ENCODE measurements at regions not wholly inside any gene's neighbourhood (a gene's known extent, or its start where the extent isn't known, plus 50 kb on each side); places are given as distances from the start of the nearest gene placed in this dataset.

GRCh38 chr16:55261301-55261700, 62.7 kb upstream of the IRX6 start:
- no peaks in the 10 kb centered on the region for H3K4me1 ChIP-seq (ENCODE audit: insufficient read depth, low read length)
- ChIA-PET POLR2A (ENCODE audit: unreplicated experiment) (no interaction called here), CTCF (no interaction called here)
- H2AFZ ChIP-seq (ENCODE audit: low read length) = no peak overlapping the region
- no peak for ATAC-seq
- H3K27ac ChIP-seq (ENCODE audit: low read length) = no peak overlapping the region
- DNase-seq = no peak
- TF ChIP-seq EZH2phosphoT487 (IDR thresholded peaks at IDR 0.05; ENCODE audit: borderline replicate concordance, low read length) (no peak), EZH2 (IDR thresholded peaks at IDR 0.05; ENCODE audit: low read length, unreplicated experiment) (no peak), CTCF (conservative IDR thresholded peaks at IDR 0.05; ENCODE audit: low read depth, low read length) (no peak)
- H3K36me3 ChIP-seq (ENCODE audit: low read depth, low read length) = no peaks in the 10 kb centered on the region; the same call in 1 of the 2 replicates
- H3F3A ChIP-seq (ENCODE audit: low read length, unreplicated experiment) = no peaks in the 10 kb centered on the region
- no peak overlapping the region for H3K9ac ChIP-seq (ENCODE audit: low read length)
- H4K20me1 ChIP-seq (ENCODE audit: low read length) = no peaks in the 10 kb centered on the region
- no peaks in the 10 kb centered on the region for H3K27me3 ChIP-seq (ENCODE audit: low read length)
- intact Hi-C loops (cut with micrococcal nuclease) = no loop called here
- H3K9me2 ChIP-seq (replicated peaks; ENCODE audit: low read length) = no peaks in the 10 kb centered on the region
- BruUV-seq (replicated peaks) = no TSS peak
- no peaks in the 10 kb centered on the region for H3K9me3 ChIP-seq (ENCODE audit: low read length)
- no peaks in the 10 kb centered on the region for H3K79me2 ChIP-seq (ENCODE audit: low read length)
- no peak overlapping the region for H3K4me3 ChIP-seq (ENCODE audit: low read length)
- no peak overlapping the region for H3K4me2 ChIP-seq (ENCODE audit: low read length)

GRCh38 chr16:55263271-55264250, 60.4 kb upstream of the IRX6 start:
- H3K4me2 ChIP-seq (ENCODE audit: low read length) = no peak overlapping the region
- POLR2A ChIA-PET (ENCODE audit: unreplicated experiment) = interaction anchor here (0.6 kb wide), 1 partner anchor 67 kb away, joined by 3 read pairs; no protein-coding TSS in a partner anchor
- no peak for TF ChIP-seq CTCF (conservative IDR thresholded peaks at IDR 0.05; ENCODE audit: low read depth, low read length)
- TF ChIP-seq EZH2 (IDR thresholded peaks at IDR 0.05; ENCODE audit: low read length, unreplicated experiment) = no peak
- TF ChIP-seq EZH2phosphoT487 (IDR thresholded peaks at IDR 0.05; ENCODE audit: borderline replicate concordance, low read length) = no peak
- CTCF ChIA-PET = no interaction called here
- no peaks in the 10 kb centered on the region for H4K20me1 ChIP-seq (ENCODE audit: low read length)
- H3K9me2 ChIP-seq (replicated peaks; ENCODE audit: low read length) = no peaks in the 10 kb centered on the region
- H3K36me3 ChIP-seq (ENCODE audit: low read depth, low read length) = no peaks in the 10 kb centered on the region
- no peak overlapping the region for H3K4me3 ChIP-seq (ENCODE audit: low read length)
- no peak overlapping the region for H3K9ac ChIP-seq (ENCODE audit: low read length)
- no peaks in the 10 kb centered on the region for H3K79me2 ChIP-seq (ENCODE audit: low read length)
- BruUV-seq (replicated peaks) = no TSS peak
- no peaks in the 10 kb centered on the region for H3K9me3 ChIP-seq (ENCODE audit: low read length)
- DNase-seq (no peak), ATAC-seq (no peak)
- no peak overlapping the region for H3K27ac ChIP-seq (ENCODE audit: low read length)
- H3K4me1 ChIP-seq (ENCODE audit: insufficient read depth, low read length) = no peaks in the 10 kb centered on the region
- intact Hi-C loops (cut with micrococcal nuclease) = no loop called here
- H2AFZ ChIP-seq (ENCODE audit: low read length) = no peak overlapping the region
- H3F3A ChIP-seq (ENCODE audit: low read length, unreplicated experiment) = no peaks in the 10 kb centered on the region
- H3K27me3 ChIP-seq (ENCODE audit: low read length) = no peaks in the 10 kb centered on the region

- no peak for ATAC-seq
- Histone ChIP-seq H3K9me3 (ENCODE audit: low read length) (no peaks in the 10 kb centered on the region), H2AFZ (ENCODE audit: low read length) (no peak overlapping the region), H3K36me3 (ENCODE audit: low read depth, low read length) (no peaks in the 10 kb centered on the region), H3F3A (ENCODE audit: low read length, unreplicated experiment) (no peaks in the 10 kb centered on the region), H3K27ac (ENCODE audit: low read length) (no peak overlapping the region), H3K4me3 (ENCODE audit: low read length) (no peak overlapping the region), H3K27me3 (ENCODE audit: low read length) (no peaks in the 10 kb centered on the region), H3K79me2 (ENCODE audit: low read length) (no peaks in the 10 kb centered on the region), H3K9me2 (replicated peaks; ENCODE audit: low read length) (no peaks in the 10 kb centered on the region), H3K4me2 (ENCODE audit: low read length) (no peak overlapping the region), H4K20me1 (ENCODE audit: low read length) (no peaks in the 10 kb centered on the region), H3K9ac (ENCODE audit: low read length) (no peak overlapping the region), H3K4me1 (ENCODE audit: insufficient read depth, low read length) (no peaks in the 10 kb centered on the region)
- DNase-seq = no peak
- intact Hi-C loops (cut with micrococcal nuclease) = no loop called here
- ChIA-PET CTCF (no interaction called here), POLR2A (ENCODE audit: unreplicated experiment) (no interaction called here)
- BruUV-seq (replicated peaks) = no TSS peak
- TF ChIP-seq EZH2phosphoT487 (IDR thresholded peaks at IDR 0.05; ENCODE audit: borderline replicate concordance, low read length) = no peak
- TF ChIP-seq CTCF (conservative IDR thresholded peaks at IDR 0.05; ENCODE audit: low read depth, low read length) = no peak
- TF ChIP-seq EZH2 (IDR thresholded peaks at IDR 0.05; ENCODE audit: low read length, unreplicated experiment) = no peak
These were observed 59.1 kb upstream of the IRX6 start for GRCh38 chr16:55264949-55265348.
